Femur (tissue), 1 donor: ENCODE measurements at regions not wholly inside any gene's neighbourhood (a gene's known extent, or its start where the extent isn't known, plus 50 kb on each side); places are given as distances from the start of the nearest gene placed in this dataset.

Source experiments
- DNase-seq: peaks from one replicate; pipeline ENCODE4 v3.0.0-alpha.2; 2017

- no peak for DNase-seq
These were observed 1191.0 kb upstream of the AGA start for GRCh38 chr4:178633263-178633662.

DNA sequence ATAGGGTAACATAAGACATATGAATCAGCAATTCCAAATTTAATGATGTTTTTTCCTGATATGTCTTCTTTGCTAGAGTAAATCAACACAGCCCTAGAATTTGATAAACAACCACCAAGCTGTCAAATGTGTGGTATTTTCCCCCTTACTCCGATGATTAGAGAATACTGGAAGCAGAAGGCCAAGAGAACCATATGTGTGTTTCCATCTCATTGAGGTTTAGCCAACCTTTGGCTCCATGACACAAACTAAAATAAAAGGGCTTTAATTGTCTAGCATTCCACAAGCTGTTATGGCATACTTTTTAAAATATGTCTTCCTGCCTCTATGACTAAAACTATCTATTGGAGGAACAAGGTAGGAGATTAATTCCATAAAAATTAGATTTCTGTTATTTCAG, 1222.4 kb upstream of the AGA start:
- no peak for DNase-seq

- no peak for DNase-seq
These were observed 1223.7 kb upstream of the AGA start for GRCh38 chr4:178665916-178666315.

GRCh38 chr4:178671766-178672165, 1229.5 kb upstream of the AGA start:
- no peak for DNase-seq

DNA sequence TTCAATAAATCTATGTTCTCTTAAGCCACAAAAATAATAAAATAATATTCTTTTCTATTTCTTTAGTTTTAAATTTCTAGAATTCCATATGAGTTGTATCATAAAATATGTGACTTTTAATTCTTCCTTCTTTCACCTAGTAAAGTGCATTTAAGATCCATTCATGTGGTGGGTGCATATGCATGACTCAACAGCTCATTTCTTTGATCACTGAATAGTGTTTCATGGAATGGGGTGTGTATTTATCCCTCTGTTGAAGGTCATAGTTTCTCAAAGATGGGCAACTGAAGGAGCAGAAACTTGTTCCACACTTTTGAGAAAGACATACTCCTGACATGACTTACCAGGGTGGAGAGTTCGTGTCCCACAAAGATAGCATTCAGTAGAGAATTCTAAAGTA, 1230.3 kb upstream of the AGA start:
- DNase-seq: no peak

DNA sequence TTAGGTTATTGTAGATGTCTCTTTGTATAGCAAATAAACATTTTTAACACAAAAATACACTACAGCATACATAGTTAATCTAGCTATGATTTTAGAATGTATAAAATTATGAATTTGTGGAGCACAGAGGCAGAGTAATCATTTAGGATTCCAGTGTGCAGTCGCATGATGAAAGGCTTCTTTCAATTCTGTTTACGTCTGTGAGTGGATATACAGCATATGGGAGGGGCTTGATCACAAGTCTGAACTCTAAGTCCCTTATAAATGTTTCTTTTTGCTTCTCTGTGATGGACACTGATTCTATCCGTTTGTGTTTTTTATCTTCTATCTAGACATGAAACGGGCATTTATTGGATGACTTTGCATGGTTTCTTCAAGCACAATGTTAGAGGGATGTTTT, 1239.6 kb upstream of the AGA start:
- DNase-seq: no peak

GRCh38 chr4:178689926-178690325, 1247.7 kb upstream of the AGA start:
- no peak for DNase-seq

GRCh38 chr4:178693816-178694215, 1251.6 kb upstream of the AGA start:
- no peak for DNase-seq

DNA sequence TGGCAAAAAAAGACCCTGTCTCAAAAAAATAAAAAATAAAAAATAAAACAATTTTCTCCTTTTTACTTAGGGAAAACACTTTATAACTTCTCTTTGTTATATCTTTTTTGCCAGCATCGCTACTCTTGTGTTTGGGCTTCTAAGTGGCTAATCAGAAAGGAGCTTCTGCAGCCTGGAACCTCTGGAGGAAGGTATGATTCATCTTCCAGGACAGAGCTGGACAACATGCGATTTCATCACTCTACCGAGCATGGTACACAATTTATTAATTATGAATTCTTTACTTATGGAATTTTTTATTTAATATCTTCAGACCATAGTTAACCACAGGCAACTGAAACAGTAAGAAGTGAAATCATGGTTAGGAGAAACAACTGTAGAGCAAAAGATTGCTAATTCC, 1254.3 kb upstream of the AGA start:
- DNase-seq: no peak

- no peak for DNase-seq
These were observed 1270.2 kb upstream of the AGA start for GRCh38 chr4:178712486-178712885.

DNA sequence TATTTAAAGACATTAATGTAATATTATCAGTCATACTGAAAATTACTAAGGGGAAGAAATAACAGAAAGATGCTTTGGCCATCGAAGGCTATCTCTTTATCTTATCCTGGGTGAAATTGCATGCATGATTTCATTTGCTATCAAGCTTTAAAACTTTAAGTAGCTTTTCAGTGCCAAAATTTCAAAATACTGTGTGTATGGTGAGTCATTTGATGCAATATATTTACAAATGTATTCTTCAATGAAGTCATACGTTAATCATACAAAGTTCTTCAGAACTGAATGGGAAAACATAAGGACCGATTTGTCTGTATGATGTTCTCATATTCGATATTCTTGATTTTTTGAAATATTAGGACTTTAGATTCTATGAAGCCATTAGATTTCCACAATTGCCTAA, 1295.8 kb upstream of the AGA start:
- DNase-seq: no peak

GRCh38 chr4:178745203-178745602, 1303.0 kb upstream of the AGA start:
- DNase-seq: no peak

- DNase-seq: no peak
These were observed 1310.8 kb upstream of the AGA start for GRCh38 chr4:178752954-178753525.

DNA sequence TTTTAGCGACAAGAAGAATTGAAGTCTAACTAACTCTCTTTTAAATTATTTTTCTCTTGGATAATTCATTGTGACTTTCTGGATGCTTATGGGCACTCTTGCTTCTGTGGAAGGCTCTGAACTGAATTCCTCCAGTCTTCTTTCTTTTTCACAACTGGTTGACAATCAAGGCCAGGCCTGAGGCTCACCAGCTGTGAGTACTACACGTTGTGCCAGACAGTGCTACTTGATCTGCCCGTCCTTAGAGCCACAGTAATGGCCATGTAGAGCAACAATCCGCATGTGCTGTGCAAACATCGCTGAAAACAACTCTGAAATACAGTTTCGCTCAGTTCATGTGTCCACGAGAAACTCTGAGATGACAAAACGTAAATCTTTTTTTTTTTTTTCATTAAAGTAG, 1336.3 kb upstream of the AGA start:
- DNase-seq: no peak

DNA sequence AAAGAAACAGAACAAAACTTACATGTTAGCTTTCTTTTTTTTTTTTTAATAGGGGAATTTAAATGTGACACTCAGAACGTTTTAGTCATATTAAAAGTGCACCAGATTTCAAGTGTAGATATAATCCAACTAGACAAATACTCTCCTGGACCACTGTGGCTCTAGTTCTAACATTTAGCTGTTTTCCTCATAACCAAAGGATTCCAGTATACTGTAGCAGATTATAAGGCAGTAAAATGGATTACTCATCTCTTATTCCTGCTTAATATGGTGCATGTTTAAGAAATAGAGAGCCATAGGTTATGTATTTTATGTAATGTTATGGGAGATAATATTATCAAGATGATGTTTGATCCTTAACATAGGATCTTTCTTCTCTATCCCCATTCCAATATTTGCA, 1339.5 kb upstream of the AGA start:
- no peak for DNase-seq

- no peak for DNase-seq
These were observed 1342.3 kb upstream of the AGA start for GRCh38 chr4:178784491-178784890.

DNA sequence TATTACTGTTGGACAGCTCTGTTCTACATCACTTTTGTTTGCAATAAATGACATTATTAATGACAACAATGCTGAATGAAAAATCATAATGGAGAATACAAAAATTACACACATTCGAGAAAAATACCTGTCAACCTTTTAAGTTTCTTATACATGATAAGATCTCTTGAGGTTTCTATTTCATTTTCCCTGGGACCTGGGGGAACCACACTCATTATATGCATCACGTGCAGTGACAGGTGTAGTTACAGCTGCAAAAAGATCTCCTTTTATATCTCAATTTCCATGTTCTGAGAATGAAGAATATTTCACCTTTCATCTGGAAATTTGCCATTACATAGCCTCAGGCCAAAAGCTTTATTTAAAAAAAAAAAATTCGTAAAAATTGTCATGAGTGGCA, 1347.0 kb upstream of the AGA start:
- DNase-seq: no peak

DNA sequence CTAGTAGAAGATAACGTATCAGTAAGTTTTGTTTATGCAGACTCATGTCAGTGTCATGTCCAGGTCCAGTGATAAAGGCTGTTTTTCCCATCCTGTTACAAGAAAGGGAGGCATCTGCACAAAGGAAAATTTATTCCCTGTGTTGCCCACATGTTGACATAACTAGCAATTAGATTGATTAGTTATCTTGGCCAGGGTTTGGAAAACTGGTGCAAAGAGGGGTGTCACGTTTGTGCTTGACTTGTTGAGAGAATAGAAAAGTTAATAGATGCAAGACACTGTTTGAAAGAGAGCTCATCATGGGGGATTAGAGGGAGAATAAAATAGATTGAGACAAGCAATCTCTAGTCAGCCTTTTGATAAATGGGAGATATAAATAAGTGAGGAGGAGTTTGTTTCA, 1357.0 kb upstream of the AGA start:
- no peak for DNase-seq

DNA sequence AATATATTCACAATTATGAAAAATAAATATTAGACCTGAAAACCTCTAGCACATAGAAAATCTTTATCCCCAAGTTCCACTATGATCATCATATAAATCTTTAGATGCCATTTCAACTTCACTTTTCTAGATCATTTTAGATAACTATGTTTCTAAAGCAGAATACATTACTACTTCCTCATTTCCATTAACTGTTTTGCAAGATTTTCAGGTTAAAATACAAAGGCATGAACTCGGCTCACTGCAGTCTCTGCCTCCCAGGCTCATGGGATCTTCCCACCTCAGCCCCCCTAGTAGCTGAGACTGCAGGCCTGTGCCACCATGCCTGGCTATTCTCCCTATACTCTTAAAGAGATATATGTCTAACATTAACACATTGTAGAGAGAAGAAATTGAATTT, 1365.9 kb upstream of the AGA start:
- no peak for DNase-seq

GRCh38 chr4:178809921-178810320, 1367.7 kb upstream of the AGA start:
- DNase-seq: no peak

GRCh38 chr4:178811356-178811755, 1369.1 kb upstream of the AGA start:
- DNase-seq: no peak

DNA sequence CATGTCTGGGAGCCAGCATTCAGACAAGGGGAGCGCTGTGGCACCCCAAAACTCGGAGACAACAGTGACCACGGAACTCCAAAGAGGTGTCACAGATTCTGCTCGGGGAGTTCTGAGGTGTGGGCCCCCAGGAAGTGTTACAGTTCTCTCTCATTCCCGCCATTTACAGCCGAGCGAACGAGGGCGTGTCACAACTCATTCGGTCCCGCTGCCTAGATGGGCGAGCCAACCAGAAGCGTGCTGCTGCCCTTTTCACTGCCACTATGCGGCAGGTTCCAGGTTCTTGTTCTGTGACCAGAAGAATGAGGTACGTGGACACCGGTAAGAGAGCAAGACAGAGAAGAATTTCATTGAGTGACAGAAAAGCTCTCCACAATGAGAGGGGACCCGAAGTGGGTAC, 1370.6 kb upstream of the AGA start:
- no peak for DNase-seq

DNA sequence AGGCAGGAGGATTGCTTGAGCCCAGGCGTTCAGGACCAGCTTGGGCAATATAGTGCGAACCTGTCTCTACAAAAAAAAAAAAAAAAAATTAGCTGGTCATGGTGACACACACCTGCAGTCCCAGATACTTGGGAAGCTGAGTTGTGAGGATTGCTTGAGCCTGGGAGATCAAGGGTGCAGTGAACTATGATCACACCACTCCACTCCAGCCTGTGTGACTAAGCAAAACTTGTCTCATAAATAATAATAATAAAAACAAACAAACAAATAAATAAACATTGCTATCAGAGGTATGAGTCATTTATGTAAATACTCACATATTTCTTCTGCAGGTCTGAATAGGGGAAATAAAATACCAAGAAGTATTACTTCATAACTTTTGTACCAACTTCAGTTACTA, 1372.7 kb upstream of the AGA start:
- DNase-seq: no peak

DNA sequence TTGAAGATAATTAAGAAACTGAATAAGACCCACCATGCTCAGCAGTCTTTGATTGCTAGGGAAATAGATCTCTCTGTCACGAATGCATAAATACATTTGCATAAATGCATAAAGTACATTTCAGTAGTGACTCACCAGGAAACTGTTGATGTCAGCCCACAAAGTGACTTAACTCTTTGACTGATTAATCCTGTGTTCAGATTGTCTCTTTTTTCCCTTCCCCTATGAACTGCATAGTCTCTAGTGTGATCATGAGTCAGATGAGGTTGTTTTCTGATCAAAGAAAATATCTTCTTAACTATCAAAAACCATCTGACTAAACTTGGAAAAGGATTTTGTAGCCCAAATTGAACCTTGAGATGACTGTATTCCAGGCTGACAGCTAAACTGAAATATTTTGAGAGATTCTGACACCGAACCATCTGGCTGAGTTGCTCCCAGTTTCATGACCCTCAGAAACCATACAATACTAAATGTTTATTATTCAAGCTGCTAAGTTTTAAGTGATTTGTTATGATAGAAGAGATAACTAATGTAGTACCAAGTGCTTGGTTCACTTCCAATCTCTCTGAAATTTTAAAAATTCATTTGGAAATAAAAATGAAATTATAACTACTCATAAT, 1381.5 kb upstream of the AGA start:
- no peak for DNase-seq

GRCh38 chr4:178836865-178837264, 1394.6 kb upstream of the AGA start:
- DNase-seq: no peak
